ENCODE measurements at regions not wholly inside any gene's neighbourhood (a gene's known extent, or its start where the extent isn't known, plus 50 kb on each side); places are given as distances from the start of the nearest gene placed in this dataset.

DNA sequence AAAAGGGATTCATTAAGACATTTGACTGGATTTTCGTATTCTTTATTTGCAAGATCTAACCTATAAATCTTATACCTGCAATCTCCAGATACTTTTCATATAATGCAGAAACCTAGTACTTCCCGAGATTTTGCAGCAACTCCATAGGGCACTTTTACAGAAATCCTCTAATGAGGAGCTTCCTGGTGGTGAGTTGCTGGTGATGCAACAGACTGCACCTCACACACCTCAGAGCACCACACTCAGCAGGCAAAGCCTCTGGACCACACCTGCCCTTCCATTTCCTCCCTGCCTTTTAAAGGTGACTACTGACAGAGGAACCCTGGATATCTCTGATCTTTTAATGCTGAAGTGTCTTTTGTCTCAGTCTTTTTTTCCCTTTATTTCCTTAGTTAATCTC, 289.4 kb downstream of the TRAM1L1 start:
- H3K4me1 Mint-ChIP-seq, result no peaks in the 10 kb centered on the region

DNA sequence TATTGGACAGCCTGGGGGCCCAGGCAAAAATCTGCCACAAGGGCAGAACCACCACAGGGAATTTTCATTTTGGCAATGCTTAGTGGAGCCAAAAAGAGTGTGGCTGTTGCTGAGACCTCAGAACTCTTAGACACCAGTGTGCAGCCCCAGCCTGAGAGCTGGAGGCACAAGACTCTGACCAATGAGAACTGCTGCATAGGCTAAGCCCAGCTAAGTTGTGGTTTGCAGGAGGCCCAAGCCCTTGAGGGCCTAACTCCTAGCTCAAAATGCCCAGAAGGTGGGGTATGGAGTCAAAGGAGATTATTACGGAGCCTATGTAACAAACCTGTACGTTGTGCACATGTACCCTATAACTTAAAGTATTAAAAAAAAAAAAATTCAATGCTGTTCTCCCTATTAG, 296.7 kb downstream of the TRAM1L1 start:
- peaks cover 2% of the 10 kb centered on the region for H3K9me3 Mint-ChIP-seq

More for the DNA sequence above, 289.4 kb downstream of the TRAM1L1 start:
- POLR2A ChIA-PET, result no interaction called here
- no peaks in the 10 kb centered on the region for H3K27me3 Mint-ChIP-seq
- TF ChIP-seq, protein P1, sequence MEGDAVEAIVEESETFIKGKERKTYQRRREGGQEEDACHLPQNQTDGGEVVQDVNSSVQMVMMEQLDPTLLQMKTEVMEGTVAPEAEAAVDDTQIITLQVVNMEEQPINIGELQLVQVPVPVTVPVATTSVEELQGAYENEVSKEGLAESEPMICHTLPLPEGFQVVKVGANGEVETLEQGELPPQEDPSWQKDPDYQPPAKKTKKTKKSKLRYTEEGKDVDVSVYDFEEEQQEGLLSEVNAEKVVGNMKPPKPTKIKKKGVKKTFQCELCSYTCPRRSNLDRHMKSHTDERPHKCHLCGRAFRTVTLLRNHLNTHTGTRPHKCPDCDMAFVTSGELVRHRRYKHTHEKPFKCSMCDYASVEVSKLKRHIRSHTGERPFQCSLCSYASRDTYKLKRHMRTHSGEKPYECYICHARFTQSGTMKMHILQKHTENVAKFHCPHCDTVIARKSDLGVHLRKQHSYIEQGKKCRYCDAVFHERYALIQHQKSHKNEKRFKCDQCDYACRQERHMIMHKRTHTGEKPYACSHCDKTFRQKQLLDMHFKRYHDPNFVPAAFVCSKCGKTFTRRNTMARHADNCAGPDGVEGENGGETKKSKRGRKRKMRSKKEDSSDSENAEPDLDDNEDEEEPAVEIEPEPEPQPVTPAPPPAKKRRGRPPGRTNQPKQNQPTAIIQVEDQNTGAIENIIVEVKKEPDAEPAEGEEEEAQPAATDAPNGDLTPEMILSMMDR (IDR thresholded peaks at IDR 0.05), result no peak
- no peak overlapping the region for H3K27ac Mint-ChIP-seq
- CTCF ChIA-PET, result no interaction called here
- DNase-seq, result no peak
- H3K9me3 Mint-ChIP-seq, result peaks cover 2% of the 10 kb centered on the region
- no peak for ATAC-seq (ENCODE audit: low read depth)
- H3K4me3 Mint-ChIP-seq, result no peak overlapping the region
- intact Hi-C loops (cut with micrococcal nuclease), result no loop called here
- no peaks in the 10 kb centered on the region for H3K36me3 Mint-ChIP-seq (ENCODE audit: low read depth)

DNA sequence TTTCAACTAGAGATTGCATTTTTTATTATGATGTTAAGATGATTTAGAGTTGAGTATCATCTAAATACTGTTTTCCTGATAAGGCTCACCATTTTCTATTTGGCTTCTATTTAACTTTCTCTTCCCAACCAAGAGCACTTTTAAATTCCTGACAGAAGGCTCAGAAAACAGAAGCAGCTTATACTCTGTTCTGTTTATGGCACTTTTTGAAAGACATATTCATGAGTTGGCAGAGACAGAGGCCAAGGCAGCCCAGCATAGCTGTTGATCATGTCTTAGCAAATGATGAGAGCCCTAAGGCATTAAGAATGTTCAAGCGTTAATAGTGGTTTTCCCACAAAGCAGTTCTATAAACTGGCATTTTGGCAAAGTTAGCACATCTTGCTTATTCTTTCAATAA, 330.3 kb downstream of the TRAM1L1 start:
- no peaks in the 10 kb centered on the region for H3K27me3 Mint-ChIP-seq
- no peak overlapping the region for H3K4me3 Mint-ChIP-seq
- DNase-seq (no peak), ATAC-seq (ENCODE audit: low read depth) (no peak)
- TF ChIP-seq, protein P1 (IDR thresholded peaks at IDR 0.05), result no peak
- no peaks in the 10 kb centered on the region for H3K4me1 Mint-ChIP-seq
- H3K9me3 Mint-ChIP-seq, result no peaks in the 10 kb centered on the region
- CTCF ChIA-PET, result no interaction called here
- no peaks in the 10 kb centered on the region for H3K36me3 Mint-ChIP-seq (ENCODE audit: low read depth)
- POLR2A ChIA-PET, result no interaction called here
- intact Hi-C loops (cut with micrococcal nuclease), result no loop called here
- H3K27ac Mint-ChIP-seq, result no peak overlapping the region

More for the DNA sequence above, 296.7 kb downstream of the TRAM1L1 start:
- ATAC-seq (ENCODE audit: low read depth), result no peak
- Mint-ChIP-seq H3K4me1 (no peaks in the 10 kb centered on the region), H3K4me3 (no peak overlapping the region), H3K36me3 (ENCODE audit: low read depth) (no peaks in the 10 kb centered on the region), H3K27ac (no peak overlapping the region), H3K27me3 (no peaks in the 10 kb centered on the region)
- TF ChIP-seq, protein P1 (IDR thresholded peaks at IDR 0.05), result no peak
- no peak for DNase-seq
- intact Hi-C loops (cut with micrococcal nuclease), result no loop called here
- ChIA-PET CTCF (no interaction called here), POLR2A (no interaction called here)

DNA sequence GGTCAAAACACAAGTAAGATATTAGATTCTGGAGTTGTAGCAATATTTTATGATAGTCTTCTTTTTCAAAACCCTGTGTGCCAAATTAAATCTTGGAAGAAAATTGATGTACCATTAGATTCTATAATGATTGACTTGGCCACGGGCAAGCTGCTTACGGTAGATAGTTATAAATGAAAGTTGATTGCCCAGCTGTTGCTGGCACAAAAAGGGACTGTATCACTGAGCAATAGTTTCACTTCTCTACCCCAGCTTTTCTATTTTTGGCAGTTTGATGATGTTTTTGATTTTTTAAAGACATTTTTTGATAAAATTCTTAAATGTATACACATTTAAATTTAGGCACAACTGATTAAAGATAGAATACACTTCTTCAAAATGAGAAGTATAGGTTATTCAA, 333.3 kb downstream of the TRAM1L1 start:
- Mint-ChIP-seq H3K4me3 (no peak overlapping the region), H3K27me3 (no peaks in the 10 kb centered on the region), H3K27ac (no peak overlapping the region), H3K4me1 (no peaks in the 10 kb centered on the region), H3K9me3 (no peaks in the 10 kb centered on the region), H3K36me3 (ENCODE audit: low read depth) (no peaks in the 10 kb centered on the region)
- intact Hi-C loops (cut with micrococcal nuclease), result no loop called here
- TF ChIP-seq, protein P1 (IDR thresholded peaks at IDR 0.05), result no peak
- ChIA-PET CTCF (no interaction called here), POLR2A (no interaction called here)
- ATAC-seq (ENCODE audit: low read depth), result no peak
- DNase-seq, result no peak

DNA sequence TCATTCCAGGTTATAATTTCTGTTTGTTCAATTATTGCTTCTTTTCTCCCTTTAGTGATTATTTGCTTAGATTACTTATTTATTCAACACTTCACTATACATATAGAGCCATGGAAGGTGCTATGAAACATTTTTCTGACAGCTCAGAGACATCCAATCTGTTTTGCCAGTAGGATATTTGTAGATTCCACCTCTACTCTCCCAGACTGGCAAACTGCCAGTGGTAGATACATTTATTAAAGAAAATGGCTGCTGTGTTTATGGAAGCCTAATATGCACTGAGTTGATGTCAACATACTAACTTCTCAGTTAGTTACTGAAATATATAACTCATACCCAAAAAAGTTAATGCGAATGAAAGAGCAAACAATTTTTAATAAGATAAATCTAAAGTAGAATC, 348.6 kb downstream of the TRAM1L1 start:
- Mint-ChIP-seq H3K36me3 (ENCODE audit: low read depth) (no peaks in the 10 kb centered on the region), H3K9me3 (no peaks in the 10 kb centered on the region), H3K27me3 (no peaks in the 10 kb centered on the region), H3K27ac (no peak overlapping the region), H3K4me1 (no peaks in the 10 kb centered on the region), H3K4me3 (no peak overlapping the region)
- DNase-seq, result no peak
- POLR2A ChIA-PET, result no interaction called here
- TF ChIP-seq, protein P1 (IDR thresholded peaks at IDR 0.05), result no peak
- CTCF ChIA-PET, result no interaction called here
- no peak for ATAC-seq (ENCODE audit: low read depth)
- intact Hi-C loops (cut with micrococcal nuclease), result no loop called here
